ACHN (cell line): ENCODE measurements at regions not wholly inside any gene's neighbourhood (a gene's known extent, or its start where the extent isn't known, plus 50 kb on each side); places are given as distances from the start of the nearest gene placed in this dataset.
"Not testable (repeated sequence)": the region's sequence is repeated elsewhere in the genome, so short reads cannot be mapped to it uniquely, and the experiment has no call there.

Experiments used
- DNase-seq: peaks from one replicate; pipeline ENCODE4 v3.0.0-alpha.2; 2015
- in situ Hi-C: cut with HindIII; loops from 2 replicates; pipeline ENCODE4 v1.10.0; 2017; ENCODE audit warnings: low sequenced_read_pairs, low pct_ligation_motif_present, low pct_unique_long_range_greater_than_20kb

DNA sequence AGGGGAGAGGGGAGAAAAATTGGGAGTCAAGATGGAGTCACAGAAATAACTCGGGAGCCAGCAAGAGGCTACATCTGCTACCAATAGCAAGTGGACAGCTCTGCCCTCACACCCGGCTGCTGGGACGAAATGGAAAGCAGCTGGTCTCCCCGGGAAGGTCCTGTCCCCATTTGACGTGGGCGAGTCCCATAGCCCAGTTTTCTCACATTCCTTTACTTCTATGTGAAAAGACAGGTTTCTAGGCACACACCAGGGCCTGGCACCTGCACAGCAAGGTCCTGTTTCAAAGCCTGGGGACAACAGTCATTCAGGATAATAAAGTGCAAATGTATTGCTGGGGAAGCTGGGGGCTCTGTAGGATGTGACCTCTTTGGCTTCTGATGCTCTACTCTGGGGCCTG is 162.6 kb downstream of the OAT start:
- no peak for DNase-seq
- in situ Hi-C loops, result no loop called here

DNA sequence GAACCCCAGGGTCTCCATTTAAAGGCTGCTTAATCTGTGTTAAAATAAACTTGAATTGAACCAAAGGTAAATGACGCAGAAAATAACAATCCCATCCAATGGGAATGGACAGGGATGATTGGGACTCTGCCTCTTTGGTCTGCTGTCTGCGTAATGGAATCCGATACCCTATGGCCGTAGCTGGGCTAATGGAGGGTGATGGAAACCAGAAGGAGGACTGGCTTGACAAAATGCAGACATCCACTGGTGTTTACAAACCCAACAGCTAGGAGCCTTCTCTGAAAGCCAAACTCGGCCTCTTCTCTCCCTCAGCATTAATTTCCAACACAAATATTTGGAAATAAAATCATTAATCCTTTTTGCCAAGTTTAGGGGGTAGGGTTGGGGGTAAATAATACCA is 162.2 kb upstream of the CHST15 start:
- DNase-seq, result no peak
- in situ Hi-C loops, result no loop called here

DNA sequence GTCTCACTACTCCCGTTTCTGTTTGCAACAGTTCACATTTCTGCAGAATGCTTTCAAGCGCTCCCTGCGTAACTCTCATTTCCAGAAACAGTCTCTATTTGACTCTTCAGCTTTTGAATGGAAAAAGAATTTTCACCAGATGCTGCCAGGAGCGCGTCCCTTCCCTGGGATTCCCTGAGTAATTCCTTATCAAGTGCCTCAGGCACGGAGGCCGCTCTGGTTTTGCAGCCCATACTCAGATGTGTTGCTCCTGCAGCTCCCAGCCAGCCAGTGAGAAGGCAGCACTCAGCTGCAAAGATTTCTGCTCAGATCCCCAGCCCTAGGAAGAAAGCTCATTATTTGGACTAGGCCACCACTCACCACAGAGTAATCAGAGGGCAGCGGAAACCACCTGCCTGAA is 161.1 kb upstream of the CHST15 start:
- in situ Hi-C loops, result no loop called here
- no peak for DNase-seq

DNA sequence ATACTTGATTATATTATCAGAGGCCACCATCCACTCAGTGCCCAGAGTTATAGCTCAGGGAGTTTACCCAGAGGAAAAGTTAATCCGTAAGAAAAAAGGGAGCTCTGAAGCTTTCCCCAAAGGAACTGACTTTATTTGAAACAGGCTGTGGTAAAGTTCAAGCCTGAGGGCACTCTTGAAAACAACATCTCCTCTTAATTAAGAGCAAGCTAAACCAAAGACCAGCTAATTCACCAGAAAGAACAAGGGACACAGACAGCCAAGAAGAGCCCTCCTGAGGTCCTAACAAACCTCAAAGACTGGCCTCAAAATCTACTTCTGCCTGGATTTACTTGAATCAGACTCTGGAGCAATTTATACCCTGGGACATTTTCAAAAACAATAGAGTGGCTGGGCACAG is 159.6 kb upstream of the CHST15 start:
- DNase-seq, result no peak
- in situ Hi-C loops, result no loop called here

DNA sequence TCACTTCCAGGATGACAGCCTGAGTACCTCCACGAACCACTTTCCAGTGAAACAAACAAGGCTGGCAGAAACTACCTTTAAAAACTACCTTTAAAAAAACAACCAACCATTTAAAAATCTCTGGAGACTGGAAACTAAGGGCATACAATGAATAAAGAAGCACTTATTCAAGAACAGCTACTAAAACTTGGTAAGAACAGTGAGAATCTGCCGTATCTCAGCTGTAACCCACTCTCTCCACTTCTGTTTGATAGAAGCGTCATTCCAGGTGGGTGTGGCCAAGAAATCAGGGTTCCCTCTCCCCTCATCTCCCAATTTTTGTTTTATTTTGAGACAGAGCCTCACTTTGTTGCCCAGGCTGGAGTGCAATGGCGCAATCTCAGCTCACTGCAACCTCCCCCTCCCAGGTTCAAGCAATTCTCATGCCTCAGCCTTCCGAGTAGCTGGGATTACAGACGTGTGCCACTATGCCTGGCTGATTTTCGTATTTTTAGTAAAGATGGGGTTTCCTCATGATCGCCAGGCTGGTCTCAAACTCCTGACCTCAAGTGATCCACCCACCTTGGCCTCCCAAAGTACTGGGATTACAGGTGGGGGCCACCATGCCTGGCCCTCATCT is 158.8 kb upstream of the CHST15 start:
- in situ Hi-C loops, result no loop called here
- DNase-seq, result no peak

DNA sequence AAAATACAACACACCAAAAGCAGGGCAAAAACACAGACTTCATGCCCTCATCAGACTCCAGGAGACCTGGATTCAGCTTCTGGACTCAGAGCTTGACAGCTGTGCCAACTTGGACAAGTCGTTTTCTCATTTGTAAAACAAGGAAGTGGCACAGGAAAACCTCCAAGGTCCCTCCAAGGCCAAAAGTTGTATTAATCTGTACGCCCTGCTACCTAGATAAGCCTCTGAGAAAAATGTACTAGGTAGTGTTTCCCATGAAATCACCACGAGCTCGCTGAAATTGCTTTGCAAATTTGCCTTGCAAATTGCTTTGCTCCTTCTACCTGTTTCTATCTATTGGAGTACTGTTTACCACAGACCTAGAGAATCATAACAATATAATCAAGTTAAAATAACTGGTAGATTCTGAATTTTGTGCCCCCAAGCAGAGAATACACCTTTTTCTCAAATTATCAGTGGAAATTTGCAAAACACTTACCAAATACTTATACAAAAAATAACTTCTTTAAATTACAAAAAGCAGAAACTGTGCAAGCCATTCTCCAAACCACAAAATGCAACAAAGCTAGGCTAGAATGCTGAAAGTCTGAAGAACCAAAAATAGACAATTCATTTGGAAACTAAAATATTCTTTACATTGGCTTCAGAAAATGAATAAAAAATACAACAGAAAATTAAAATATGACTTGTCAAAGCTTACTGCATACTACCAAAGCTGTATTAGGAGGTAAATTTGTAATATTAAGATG is 158.1 kb upstream of the CHST15 start:
- in situ Hi-C loops, result no loop called here
- no peak for DNase-seq

DNA sequence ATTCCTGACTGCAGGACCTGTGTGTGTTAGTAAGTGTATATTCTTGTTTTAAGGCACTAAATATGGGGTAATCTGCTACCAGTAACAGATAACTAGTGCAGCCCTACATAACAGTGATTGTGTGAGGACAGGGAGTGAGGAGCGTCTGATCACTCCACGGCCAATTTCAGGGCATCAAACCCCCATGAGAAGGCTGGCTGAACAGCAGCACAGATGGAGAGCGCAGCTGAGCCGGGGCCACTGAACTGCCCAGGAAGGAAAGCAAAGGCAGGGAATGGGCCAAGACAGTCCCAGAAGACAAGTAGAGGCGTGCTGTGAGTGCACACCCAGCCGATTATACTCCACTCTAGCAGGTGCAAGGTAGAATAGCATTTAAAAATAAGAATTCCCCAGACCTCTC is 157.1 kb upstream of the CHST15 start:
- no peak for DNase-seq
- in situ Hi-C loops, result no loop called here

DNA sequence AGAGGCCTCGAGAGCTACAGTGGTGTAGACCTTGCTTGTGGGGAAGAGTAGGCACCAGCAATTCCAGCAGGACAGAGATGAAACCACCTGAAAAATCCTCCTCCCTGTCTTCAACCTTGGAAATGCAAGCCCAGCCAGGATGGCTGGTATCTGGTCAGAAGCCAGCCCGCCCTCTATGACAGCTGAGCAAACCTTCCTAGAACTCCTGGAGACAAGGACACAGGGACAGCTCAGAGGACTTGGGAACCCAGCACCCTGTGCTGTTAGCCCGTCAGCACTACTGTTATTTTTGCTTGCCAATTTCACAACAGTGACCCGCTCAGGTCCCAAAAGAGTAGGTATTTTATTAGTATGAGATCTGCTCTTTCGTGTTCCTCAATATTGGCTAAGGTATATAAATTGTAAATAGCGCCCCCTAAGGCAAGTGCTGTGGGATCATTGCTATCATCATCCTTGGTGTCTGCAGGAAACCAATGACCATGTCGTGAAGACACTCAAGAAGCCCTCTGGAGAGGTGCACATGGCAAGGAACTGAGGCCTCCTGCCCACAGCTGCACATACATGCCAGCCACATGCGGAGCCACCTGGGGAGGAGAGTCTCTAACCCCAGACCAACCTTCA is 156.5 kb upstream of the CHST15 start:
- DNase-seq, result peak; percentile 21
- in situ Hi-C loops, result no loop called here

DNA sequence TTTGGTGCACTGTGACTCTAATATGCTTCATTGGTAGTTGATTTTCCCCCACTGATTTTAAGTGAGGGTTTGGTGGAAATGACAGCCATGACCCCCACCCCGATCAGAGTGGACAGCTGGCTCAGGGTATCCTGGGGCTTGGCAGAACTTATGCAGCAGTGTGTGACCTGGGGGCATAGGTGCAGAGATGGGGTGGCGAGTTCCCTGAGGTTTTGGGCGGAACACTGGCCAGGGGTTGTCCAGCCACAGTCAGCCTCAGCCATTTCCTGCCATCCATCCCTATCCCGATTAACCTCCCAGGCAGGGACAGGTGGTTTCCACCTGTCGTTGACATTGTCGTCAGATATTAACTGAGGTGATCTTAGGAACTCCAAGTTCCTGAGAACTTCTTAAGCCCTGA is 155.8 kb upstream of the CHST15 start:
- DNase-seq, result no peak
- in situ Hi-C loops, result no loop called here

DNA sequence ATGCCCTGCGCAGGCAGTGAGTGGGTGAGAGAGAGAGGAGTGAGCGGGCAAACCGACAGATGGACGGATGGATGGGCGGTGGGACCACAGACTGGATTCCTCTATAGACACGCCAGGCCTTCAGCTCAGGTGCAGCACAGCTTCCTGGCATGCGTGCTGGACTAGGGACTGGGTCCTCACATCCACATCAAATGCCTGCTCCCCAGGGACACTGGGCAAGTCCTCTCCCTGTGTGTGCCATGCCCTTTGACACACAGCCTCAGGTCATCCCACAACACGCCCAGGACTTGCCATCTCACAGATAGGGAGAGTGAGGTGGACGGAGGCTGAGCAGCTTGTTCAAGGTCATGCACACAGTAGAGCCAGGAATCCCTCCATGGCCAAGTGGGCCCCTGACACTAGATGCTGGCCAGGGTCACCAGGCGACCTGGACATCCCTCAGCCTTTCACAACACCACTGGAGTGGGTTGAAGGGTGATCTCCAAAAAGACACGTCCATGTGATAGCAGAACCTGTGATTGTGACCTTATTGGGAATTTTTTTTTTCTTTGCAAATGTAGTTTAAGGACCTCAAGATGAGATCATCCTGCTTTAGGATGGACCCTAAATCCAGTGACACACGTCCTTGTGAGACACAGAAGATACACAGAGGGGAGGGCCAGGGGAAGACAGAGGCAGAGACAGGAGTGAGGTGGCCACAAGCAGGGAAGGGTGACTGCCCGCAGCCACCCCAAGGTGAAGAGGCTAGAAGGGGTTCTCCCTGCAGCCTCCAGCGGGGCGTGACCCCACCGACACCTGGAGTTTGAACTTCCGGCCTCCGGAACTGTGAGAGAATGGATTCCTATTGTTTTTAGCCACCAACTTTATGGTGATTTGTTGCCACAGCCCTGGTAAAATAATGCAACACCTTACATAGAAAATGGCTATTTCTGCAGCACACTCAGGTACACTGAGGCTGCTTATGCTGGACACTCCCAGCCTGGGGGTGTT is 155.0 kb upstream of the CHST15 start:
- in situ Hi-C loops, result no loop called here
- DNase-seq, result no peak

DNA sequence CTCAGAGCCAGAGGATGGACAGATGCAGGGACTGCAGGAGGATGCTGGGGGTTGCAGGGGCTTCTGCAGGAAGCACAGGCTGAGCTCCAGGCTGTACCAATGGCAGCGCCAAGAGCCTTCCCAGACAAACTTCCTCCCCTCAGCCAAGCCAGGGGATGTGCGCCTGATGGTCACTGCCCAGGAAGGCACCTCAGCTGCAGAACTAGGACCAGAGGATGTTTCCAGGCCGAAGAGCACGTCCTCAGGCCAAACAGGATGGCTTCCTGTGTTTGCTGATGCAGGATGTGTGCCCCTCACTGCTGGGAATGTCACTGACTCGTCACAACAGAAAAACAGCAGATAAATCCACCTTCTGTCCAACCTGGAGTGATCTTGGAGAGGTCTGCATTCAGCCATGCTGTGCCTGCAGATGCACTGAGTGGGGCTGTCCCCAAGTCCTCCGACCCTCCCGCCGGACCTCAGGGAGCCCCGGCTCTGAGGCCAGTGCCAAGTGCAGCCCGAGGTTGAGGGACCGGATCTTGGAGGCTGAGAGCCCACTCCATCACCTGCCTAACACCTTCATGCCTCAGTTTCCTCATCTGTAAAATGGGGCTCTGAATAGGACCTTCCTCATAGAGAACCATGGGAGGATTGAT is 152.5 kb upstream of the CHST15 start:
- no peak for DNase-seq
- in situ Hi-C loops, result no loop called here

DNA sequence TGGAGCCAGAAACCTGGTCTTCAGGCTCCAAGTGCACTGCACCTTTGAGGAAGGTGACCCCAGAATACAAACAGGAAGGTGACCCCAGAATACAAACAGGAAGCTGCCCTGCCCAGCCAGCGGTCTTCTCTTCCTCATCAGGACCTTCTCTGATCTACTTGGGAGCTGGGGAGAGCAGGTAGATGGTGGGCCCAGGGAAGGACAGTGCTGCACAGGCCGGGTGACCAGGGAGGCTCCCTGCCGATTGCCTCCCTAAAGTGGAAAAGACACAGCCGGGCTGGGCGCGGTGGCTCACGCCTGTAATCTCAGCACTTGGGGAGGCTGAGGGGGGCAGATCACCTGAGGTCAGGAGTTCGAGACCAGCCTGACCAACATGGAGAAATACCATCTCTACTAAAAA is 151.8 kb upstream of the CHST15 start:
- no peak for DNase-seq
- in situ Hi-C loops, result no loop called here

DNA sequence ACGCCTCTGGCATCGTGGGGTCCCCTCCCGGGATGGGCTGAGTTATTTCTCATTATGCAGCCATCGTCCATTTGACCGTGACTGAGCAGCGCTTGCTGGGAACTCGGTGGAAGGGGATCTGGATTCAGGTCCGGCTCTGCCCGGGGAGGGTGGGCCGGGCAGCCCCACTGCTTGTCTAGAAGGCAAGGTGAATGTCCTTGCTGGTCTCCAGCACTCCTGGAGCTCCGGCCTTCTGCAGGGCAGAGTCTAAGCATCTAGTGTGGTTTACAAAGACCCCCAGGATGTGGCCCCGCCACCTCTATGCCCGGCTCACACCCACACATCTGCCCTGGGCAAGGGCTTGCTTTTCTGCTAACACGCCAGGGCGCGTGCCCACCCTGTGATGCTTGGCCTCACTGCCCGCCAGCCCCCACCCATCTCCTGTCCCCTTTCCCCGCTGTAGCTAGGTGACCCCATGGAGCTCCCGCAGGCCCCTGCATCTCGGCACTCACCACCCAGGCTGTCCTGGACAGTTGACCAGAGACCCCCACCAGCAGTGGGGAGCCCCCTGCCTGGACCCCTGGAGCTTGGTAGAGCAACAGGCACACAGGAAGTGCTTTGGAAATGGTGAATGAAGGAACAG is 151.0 kb upstream of the CHST15 start:
- in situ Hi-C loops, result no loop called here
- no peak for DNase-seq

DNA sequence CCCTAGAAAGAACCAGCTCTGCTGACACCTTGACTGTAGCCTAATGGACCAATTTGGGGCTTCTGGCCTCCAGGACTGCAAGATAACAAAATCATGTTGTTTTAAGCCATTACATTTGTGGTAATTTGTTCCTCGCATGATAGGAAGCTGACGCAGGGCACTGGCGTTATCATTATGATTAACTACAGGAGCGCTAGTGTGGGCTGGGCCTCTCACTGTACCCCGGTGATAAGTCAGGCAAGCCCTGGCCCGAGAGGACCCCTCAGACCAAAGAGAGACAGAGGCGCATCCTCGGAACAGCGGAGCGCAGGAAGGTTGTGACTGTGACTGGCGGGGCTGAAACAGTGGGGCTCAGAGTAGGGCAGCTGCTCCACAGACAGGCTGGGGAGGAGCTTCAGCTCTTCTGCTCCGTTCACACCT is 150.3 kb upstream of the CHST15 start:
- in situ Hi-C loops, result no loop called here
- no peak for DNase-seq

DNA sequence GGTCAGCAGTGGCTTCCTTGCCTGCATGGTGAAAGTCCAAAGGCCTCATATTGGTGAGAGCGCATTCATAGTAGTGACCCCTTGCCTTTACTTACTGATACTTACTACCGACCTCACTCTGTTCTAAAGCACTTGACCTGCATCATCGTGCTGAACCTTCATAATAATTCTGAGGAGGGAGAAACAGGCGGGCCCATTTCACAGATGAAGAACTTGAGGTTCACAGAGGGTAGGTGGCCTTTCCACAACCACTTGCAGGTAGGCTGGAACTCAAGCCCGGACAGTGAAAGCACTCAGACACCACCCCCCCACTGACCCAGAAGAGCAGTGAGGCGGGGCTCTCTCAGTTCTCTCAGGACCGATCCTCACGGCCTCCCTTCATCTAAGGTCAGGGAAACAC is 149.4 kb upstream of the CHST15 start:
- no peak for DNase-seq
- in situ Hi-C loops, result no loop called here

DNA sequence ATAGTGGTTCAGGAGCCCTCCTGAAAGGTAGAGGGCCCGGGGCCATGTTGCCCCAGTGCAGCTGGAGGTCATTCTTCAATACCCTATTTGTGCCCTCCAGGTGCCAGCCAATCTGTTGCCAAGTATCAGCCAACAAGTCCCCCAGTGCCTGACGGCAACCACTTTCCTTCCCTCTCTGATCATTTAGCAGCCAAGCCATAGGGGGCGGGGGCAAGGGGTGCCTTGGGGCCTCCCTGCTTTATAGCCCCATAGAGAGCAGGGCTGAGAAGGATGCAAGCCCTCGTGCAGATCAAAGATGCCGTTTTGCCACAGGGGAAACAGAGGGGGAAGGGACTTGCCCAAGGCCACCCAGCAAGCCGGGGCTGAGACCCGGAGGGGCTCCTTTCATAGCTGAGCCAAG is 149.0 kb upstream of the CHST15 start:
- no peak for DNase-seq
- in situ Hi-C loops, result no loop called here

DNA sequence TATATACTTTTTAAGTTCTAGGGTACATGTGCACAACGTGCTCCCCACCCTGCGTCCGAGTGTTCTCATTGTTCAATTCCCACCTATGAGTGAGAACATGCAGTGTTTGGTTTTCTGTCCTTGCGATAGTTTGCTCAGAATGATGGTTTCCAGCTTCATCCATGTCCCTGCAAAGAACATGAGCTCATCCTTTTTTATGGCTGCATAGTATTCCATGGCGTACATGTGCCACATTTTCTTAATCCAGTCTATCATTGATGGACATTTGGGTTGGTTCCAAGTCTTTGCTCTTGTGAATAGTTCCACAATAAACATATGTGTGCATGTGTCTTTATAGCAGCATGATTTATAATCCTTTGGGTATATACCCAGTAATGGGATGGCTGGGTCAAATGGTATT is 148.1 kb upstream of the CHST15 start:
- in situ Hi-C loops, DNase-seq: not testable (repeated sequence)

DNA sequence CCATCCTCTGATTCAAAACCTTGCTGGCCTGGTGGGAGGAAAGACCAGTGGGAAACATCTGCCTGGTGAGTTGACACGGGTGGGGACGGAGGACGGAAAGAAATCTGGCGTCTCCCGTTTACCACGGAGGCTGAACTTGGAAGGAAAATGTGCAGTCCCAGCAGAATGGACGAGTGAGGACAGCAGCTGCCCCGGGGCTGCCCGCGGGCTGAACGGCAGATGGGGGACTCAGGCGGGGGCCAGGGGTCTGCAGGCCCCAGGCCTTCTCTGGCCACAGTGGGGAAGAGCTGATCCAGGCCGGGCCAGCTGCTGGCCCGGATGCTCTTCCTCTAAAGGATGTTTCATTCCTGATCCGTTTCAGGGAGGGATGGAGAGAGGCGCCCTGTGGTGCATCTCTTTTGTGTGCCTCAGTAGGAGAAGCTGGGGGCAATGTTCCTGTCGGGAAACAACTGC is 147.5 kb upstream of the CHST15 start:
- no peak for DNase-seq
- in situ Hi-C loops, result no loop called here
